ELR (cell line): ENCODE measurements at regions not wholly inside any gene's neighbourhood (a gene's known extent, or its start where the extent isn't known, plus 50 kb on each side); places are given as distances from the start of the nearest gene placed in this dataset.
A peak's percentile ranks its signal among the peaks of the same experiment; 100 is the strongest.
"Not testable (repeated sequence)": the region's sequence is repeated elsewhere in the genome, so short reads cannot be mapped to it uniquely, and the experiment has no call there.

ENCODE experiments used
- DNase-seq: peaks from one replicate; pipeline ENCODE4 v3.0.0-alpha.2; 2015; ENCODE audit warnings: low read depth

DNA sequence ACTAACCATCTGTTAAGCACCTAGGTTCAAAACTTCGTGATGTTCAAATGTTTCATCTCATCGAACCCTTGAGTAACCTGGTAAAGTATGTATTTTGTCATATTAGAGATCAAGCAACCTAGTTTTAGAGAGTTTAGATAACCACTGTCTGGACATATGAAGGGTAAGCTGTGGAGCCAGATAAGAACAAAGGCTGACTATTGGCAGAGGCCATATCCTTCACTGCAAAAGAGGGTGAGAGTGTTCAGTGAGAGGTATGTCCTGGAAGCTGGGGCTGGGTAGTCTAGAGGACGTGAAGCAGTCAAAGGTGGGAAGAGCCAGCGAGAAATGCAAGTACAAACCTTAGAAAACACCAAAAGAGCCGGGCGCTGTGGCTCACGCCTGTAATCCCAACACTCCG lies 573.1 kb upstream of the KLF4 start:
- DNase-seq, result no peak

DNA sequence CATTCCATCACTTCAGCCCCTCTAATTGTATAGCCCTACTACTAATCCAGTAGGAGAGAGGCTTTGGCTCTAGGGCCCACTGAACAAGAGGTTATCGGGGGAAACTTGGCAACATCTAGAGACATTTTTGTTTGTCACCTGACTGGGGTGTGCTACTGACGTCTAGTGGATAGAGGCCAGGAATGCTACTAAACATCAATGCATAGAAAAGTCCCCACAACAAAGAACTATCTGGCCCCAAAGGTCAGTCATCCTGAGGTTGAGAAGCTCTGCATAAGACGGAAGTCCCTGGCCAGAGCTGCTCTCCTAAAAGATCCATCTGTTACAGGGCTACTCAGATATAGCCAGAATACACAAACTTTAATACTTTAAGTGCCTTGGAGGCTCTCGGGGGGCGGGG lies 570.6 kb upstream of the KLF4 start:
- DNase-seq, result no peak

DNA sequence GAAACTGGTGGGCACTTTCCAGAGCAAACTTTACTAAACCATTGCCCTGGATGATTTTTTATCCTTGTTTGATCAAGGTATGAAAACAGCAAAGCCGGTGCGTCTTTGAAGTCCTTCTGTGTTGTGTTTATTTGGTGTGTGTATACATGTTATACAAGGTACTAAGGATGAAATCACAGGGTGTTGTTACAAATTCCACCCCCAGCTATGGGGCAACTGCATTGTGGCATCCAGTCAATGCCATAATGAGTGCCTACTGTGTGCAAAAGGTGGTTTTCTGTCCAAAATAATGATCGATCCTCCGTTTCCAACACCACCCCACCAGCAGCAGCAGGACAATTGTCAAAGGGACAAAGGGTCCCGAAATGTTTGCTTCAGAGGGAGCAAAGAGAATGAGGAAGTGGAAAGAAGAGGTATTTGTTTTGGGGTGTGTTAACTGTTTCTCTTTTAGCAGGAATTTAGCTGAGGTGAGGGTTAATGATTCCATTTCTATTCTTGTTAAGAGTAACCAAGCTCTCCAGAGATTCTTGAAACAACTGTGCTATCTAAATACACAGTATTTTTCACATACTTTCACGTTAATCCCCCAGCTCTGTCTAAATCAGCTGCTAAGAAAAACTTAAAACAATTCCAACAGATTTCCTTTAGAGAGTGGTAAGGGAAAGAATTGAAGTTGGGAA lies 568.7 kb upstream of the KLF4 start:
- no peak for DNase-seq

DNA sequence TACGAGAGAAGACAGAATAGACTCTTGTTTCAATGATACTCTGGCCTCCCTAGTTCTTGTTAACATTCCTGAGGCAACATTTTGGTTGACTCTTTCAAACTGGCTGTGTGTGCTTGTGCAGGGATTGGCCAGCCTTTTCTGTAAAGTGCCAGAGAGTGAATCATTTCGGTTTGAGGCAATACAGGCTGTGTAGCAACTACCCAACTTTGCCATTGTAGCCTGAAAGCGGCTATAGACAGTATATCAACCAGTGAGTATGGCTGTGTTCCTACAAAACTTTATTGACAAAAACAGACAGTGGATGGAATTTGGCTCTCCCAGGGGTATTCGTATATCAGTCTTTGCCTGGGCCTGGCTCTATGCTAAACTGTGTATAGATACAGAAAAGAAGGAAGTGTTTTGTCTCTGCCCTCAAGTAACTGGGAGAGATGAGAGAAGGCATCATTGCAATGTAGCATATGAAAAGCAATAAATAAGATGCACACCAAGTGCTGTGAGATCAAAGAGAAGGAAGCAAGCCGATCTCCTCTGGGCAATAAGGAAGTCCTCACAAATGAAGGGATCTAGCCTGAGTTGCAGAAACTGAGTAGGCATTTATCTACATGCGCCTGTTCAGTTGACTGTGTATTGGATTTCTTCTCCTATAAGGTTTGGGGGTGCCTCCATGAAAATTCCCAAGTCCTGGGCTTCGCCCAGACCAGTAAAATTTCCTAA lies 568.0 kb upstream of the KLF4 start:
- DNase-seq, result peak; percentile 91

DNA sequence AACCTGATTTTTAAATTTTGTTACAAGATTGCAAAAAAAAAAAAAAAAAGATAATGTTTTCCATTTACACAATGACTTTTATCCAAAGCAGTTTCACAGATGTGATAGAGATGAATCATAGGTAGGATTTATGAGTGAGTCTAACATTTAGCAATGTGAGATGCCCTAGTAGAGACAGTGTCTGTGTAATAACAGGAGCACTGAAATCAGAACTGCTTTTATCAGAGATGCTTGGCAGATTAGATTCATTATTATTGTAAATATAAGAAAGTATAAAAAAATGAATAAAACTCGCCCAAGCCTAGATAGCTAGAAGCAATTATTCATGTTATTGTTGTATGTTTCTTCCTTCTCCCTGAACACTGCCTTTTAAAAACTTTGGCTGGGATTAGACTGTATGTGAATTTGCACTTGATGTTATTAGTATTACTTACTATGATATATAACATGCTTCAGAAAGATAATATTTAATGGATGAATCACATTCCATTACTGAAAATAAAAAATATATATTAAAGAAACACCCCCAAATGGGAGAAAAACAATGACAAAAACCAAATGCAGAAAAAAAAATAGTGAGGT lies 567.3 kb upstream of the KLF4 start:
- peak; percentile 90 for DNase-seq

DNA sequence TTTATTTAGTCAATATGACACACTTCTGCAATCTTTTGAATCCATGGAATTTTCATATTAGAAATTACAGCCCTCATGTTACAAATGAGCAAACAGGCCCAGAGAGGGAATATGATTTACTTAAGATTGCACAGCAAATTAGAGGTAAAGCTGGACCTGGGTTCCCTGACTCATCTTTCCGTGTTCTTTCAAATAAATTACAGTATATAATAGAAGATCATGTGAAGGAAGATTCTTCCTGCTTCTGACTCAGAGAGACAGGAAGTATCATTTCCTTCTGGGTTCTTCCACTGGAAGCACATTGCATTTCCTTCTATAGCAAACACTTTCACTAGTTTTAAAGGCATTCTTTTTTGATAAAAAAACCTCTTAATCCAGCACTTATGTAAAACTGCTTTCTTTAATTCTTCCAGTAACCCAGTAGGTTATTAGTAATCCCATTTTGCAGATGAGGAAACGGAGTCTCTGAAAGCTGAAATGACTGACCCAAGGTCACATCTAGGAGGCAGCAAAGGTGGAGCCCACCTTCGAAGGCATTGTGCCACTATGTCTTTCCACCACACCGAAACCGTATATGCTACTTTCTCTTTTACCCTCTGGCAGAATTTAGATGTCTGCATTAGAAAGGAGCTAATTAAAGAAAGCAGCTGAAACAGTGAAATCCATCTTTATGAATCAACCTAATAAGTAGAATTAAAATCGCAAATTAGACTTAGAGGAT lies 566.7 kb upstream of the KLF4 start:
- DNase-seq, result peak; percentile 92

DNA sequence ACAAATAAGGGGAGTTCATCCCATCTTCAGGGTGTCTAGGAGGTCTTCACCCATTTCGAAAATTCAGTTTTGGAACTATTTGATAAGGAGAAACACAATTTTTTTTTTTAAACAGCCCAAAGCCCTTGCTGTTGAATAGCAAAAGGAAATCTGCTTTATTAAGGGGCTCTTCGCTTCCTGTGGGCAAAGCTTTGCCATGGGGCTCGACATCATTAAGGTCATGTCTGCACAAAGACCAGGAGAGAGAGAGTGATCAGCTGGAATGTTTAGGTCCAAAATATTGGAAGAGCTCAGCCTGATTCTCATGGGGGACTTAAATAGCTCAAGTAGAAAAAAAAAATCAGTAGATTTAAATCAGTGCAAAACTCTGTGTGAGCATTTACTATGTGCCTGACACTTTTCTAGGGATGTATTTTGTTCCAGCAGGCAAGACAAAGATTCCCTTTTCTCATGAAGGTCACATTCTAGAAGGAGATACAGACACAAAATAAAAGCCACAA lies 564.6 kb upstream of the KLF4 start:
- no peak for DNase-seq

DNA sequence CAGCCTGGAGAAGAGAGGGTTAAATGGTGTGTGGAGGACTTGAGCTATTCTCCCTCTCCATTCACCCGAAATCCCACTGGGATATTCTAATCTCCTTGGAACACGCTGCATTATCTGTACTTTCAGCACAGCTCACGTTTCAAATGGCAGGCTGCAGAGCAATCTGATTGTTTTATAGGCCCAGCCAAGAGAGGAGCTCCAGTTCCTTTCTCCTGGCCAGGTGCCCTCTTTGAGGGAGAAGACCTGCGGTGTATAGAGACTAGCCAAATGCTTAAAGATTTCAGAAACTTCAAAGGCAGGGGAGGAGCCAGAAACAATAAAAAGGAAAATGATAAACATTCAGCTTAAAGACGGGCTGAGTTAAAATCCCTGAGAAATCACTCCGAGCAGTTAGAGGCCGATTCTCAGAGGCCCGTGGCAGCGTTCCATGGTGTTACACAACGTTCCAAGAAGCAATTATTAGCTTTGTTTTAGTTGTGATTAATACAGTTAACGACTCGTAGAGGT lies 564.0 kb upstream of the KLF4 start:
- DNase-seq, result peak; percentile 51

DNA sequence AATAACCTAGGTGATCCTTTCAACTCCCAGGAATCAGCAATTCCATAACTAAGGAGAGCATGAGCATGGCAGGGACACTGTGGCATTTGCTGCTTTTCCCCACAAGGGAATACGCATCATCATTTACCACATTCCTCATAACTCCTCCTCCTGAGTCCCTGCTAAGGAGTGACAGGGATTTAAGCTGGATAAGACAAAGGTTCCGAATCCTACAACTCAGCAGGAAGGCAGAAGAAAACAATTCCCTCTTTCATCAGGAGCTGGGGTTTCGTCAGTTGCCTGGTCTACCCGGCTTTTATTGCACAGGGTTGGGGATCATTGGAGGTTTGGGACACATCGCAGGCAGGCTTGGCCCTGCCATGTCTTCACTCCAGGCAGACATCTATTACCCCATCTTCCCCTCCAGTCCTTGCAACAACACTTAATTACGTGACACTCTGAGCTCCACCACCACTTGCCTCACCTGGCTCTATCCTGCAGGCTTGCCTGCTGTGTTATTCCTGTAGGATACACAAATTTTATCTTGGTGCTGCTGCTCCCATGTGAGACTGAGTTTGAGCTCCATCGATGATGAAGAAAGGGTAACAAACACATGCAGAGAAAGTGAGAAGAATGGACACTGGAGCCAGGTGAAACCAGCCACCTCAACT lies 563.0 kb upstream of the KLF4 start:
- DNase-seq, result peak; percentile 40

DNA sequence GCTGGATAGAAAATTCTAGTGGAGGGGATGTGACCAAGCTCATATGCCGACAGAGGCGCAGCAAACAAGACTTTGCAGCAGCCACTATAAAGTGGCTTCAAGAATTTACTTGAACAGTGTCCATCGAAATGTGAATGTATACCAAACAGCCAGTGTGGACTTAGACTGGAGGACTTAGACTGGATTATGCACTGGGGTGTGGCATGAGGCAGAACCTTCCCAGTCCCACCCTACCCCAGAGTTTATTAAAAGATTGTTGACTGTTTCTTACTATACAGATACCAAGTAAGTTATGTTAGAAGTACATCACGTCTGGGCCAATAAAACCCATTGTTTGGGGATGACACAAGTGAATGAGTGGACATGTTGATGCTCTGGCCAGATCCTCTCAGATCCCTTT lies 561.3 kb upstream of the KLF4 start:
- no peak for DNase-seq

DNA sequence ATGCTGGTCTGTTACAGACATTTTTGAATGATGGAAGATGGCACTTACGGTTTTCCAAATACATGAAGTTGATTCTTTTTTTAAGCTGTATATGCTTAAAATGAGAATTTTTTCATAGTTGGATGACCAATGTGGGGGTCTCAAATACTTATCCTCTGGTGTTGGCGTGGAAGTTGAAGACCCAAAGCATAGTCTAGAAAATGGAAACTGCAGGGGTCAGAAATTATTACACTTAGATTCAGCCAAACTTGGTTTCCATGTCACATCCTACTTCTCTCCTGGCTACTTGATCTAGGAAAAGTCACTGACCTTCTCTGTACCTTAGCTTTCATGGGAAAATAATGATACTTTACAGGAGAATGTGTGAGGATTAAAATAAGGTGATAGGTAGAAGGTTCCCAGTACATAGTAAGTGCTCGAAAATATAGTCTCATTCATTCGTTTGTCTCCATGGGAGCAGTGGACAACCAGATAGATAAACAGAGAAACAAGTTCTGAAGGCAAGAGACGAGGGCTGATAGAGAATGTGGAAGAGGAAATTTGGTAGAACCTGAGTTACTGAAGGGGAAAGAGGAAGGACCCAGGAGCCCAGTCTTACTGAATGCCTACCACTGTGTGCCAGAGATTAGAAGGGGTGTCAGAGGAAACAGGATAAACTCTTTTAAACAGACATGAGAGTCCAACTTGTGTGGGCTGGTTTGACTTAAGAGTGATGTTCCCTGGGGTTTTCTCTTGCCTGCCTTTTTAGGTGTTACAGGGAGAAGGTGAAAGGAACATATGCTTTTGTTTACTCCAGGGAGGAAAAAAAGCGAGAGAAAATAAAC lies 560.3 kb upstream of the KLF4 start:
- DNase-seq, result no peak

DNA sequence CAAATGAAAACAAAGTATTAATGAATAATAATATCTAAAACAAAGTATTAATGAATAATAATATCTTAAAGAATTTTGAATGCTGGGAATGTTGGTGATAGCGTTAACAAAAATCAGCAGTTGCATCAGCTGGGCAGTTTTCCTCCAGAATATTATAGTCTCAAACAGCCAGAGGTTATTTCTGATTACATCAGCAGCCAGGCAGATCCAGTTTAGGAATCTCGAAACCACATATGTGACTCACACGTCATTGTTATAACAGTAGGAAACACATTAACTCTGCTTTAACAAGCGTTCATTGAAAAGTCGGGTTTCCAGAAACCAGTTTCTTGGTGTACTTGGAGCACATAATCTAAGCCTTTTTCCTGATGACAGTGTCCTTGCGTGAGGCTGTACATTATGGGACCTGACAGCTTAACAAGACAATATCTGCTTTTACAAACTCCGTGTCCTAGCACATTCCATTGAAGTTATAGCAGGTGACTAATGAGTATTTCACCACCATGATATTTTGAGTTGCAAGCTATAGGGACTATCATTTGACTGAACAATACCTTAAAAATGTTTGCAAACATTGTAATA lies 559.5 kb upstream of the KLF4 start:
- peak; percentile 95 for DNase-seq

DNA sequence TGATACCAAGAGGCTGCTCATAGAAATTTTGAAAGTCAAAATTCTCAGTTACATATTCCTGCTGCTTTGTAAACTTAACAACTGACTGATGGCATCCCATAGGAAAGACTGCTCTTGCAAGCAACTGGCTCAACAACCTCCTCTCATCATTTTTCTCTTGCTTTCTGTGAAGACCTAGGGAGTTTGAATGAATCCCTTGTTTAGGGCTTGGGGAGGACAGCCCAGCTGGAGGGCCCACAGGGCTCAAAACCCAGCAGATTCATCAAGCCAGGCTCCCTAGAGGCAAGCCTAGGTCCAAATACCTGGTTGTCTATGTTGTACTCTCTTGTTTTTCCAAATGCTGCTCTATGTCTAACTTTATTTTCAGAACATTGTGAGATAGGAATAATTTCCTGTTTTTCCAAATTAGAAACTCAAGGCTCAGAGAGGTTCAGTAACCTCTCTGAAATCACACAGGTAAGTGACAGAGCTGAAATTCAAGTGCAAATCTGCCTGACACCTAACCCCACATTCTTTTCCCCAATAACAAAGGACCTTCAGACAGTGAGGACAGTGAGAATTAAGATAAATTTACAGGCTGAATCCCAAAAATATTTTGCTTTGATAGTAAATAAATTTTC lies 558.9 kb upstream of the KLF4 start:
- no peak for DNase-seq

DNA sequence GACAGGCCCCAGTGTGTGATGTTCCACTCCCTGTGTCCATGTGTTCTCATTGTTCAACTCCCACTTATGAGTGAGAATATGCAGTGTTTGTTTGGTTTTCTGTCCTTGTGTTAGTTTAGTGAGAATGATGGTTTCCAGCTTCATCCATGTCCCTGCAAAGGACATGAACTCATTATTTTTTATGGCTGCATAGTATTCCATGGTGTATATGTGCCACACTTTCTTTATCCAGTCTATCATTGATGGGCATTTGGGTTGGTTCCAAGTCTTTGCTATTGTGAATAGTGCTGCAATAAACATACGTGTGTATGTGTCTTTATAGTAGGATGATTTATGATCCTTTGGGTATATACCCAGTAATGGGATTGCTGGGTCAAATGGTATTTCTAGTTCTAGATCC lies 558.2 kb upstream of the KLF4 start:
- DNase-seq, result not testable (repeated sequence)

DNA sequence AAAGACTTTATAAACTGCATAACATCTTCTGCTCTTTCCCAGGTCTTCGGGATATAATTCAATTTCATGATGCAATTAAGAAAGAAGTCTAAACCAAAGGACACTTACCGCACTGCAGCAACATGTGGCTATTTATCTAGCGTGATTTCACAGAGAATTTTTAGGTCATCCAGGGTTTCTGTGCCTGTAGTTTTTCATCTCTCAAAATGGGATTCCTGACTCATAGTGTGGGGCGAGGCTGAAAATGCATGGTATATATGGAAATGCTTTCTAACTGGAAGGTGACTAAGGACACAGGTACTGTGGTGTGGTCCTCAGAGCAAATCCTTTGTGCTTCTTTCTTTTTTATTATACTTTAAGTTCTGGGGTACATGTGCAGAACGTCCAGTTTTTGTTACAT lies 557.7 kb upstream of the KLF4 start:
- DNase-seq, result no peak

DNA sequence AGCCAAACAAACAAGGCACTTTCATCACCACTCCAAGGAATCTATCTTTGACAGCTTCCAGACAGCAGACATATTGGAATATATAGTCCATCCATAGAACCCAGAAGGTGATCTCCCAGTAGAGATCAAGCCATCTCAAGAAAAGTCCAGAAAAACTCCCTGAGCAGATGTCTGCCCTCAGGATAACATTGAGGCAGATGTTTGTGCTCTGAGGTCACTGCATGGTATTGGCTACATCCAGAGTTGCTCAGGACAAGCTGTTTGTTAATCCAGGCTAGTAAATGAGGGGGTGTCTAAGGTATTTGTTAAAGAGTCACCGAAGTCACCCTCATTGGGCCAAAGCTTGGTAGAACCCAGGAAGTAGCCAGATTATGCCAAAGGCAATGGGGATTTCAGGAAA lies 556.3 kb upstream of the KLF4 start:
- DNase-seq, result no peak

DNA sequence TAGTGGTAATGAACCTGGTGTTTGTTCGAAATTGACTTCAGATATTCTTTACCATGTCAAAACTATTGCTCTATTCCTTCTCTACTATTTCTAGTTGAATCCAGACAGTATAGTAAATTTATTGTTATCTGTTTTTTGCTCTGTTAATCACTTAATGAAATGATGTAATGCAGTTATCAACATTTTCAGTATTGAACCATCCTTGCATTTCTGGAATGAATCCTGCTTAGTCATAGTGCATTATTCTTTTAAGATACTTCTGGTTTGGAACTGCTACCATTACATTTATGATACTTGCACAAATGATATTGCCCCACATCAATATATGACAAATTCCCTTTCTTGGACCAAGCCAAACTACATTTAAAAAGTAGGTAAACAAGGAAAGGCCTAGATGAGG lies 554.0 kb upstream of the KLF4 start:
- no peak for DNase-seq

DNA sequence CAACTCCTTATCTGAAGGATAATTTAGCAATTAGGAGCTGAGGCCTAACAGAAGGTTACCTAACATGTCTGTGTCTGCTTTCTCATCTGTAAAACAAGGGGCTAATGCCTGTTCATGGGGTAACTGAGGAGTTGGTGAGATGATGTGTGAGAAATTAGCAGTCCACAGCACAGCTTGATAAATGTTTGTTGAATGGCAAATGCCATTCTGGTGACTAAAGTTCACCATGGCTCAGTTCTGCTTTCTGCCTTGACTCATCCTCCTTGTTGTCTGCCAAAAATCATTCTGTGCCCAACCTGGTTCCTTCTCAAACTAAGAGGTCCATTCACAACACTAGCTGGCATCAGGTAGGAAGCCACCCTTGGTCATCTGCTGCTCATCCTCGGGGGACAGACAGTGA lies 552.0 kb upstream of the KLF4 start:
- peak; percentile 84 for DNase-seq

DNA sequence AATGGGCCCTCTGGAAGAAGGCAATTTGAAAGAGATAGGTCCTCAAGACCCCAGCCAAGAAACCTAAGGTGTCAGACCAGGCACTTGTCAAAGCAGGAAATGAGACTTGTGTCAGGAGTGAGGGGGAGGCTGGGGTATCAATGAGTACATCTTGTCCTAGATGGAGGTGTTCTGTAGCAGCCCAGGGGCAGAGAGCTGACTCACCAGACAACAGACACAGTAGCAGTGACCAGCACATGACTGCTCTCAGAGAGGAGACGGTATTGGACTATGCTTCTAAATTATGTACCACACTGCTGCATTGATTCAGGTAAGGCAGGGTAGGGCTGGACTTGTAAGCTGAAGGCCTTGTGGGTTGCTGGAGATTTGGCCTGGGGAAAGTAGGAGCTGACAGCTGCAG lies 551.2 kb upstream of the KLF4 start:
- DNase-seq, result peak; percentile 86

DNA sequence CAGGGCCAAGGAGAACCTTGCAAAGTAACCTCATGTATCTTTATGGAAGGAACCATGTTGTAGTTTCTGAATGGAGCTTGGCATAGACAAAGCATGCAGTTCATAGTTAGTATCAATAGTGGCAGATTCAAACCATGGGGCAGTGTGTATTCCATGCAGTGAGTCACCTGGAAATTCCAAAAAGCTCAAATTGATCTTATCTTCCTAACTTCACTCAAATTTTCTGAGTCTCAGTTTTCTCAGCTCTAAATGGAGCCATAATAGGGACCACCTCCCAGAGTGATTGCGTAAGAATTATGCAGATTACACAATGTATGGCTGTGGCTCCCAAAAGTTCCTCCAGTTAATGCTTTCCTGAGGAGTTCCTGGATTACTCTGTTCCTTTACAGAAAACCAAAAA lies 549.9 kb upstream of the KLF4 start:
- peak; percentile 55 for DNase-seq
